B cell (primary cell): ENCODE measurements at regions not wholly inside any gene's neighbourhood (a gene's known extent, or its start where the extent isn't known, plus 50 kb on each side); places are given as distances from the start of the nearest gene placed in this dataset.

Experiments
- ATAC-seq: fragments of 200-7000 bp; cut with Tn5 transposase; one replicate; pipeline ENCODE4 v1.10.0; 2021; ENCODE audit warnings: low read depth, mild to moderate bottlenecking, moderate number of reproducible peaks, moderate library complexity
- CTCF ChIA-PET: fragments of 350-600 bp; sonication (Branson Sonifier 250); formaldehyde crosslinking; loops from one replicate; lab custom pipeline; 2021; ENCODE audit warnings: antibody characterized with exemption, inconsistent platforms; lab: Charles Lee
- POLR2A ChIA-PET: fragments of 350-600 bp; sonication (Branson Sonifier 250); formaldehyde crosslinking; loops from one replicate; lab custom pipeline; 2021; ENCODE audit warnings: antibody characterized with exemption; lab: Charles Lee
- DNase-seq: peaks from one replicate; pipeline ENCODE4 v3.0.0; 2013
- H2AFZ ChIP-seq: 2 replicates; pipeline ENCODE4 v1.6.1; 2012; ENCODE audit warnings: mild to moderate bottlenecking, low read depth, low read length; ENCODE audit not compliant: insufficient read depth, poor library complexity, severe bottlenecking
- H3K27ac ChIP-seq, 2 donors: 1 replicate in 1 of 2; 2 replicates in 1 of 2; pipeline ENCODE4 v1.5.1; 2012 to 2013; ENCODE audit warnings: low read length in 2 of 2, mild to moderate bottlenecking in 2 of 2, moderate library complexity in 1 of 2
- H3K27me3 ChIP-seq, 4 experiments: fragments of 200-600 bp in 1 of 4; sonication (generic) in 1 of 4; replicated peaks in 1 of 4; 1 replicate in 2 of 4; 2 replicates in 2 of 4; pipeline versions ENCODE4 v1.6.1 to v1.7.0; 2013 to 2016; ENCODE audit warnings: low read length in 3 of 4, mild to moderate bottlenecking in 2 of 4, mixed read lengths in 1 of 4, moderate library complexity in 1 of 4; ENCODE audit not compliant: insufficient read depth in 4 of 4, control insufficient read depth in 3 of 4; ENCODE audit errors: control extremely low read depth in 1 of 4
- H3K36me3 ChIP-seq, 2 experiments: replicated peaks in 1 of 2; 1 replicate in 1 of 2; 2 replicates in 1 of 2; pipeline versions ENCODE4 v1.6.1 to v1.7.1; 2013; ENCODE audit warnings: low read length in 1 of 2; ENCODE audit not compliant: insufficient read depth in 2 of 2, control insufficient read depth in 1 of 2; ENCODE audit errors: control extremely low read depth in 1 of 2, extremely low read depth in 1 of 2
- H3K4me1 ChIP-seq, 2 donors: fragments of 200-600 bp in 1 of 2; sonication (generic) in 1 of 2; 1 replicate in 1 of 2; 2 replicates in 1 of 2; pipeline versions ENCODE4 v1.5.1 to v1.6.1; 2013 to 2017; ENCODE audit warnings: low read length in 2 of 2; ENCODE audit not compliant: control insufficient read depth in 2 of 2, insufficient read depth in 2 of 2
- H3K4me2 ChIP-seq: replicated peaks from 2 replicates; pipeline ENCODE3; 2012; ENCODE audit warnings: mild to moderate bottlenecking, low read depth, low read length; ENCODE audit not compliant: poor library complexity, severe bottlenecking
- H3K4me3 ChIP-seq, 5 experiments: fragments of 200-600 bp in 1 of 5; sonication (generic) in 1 of 5; 1 replicate in 3 of 5; 2 replicates in 2 of 5; pipeline versions ENCODE4 v1.5.1 to v1.7.0; 2011 to 2016; ENCODE audit warnings: low read length in 4 of 5, mild to moderate bottlenecking in 4 of 5, low read depth in 2 of 5, control low read depth in 1 of 5, moderate library complexity in 1 of 5; ENCODE audit not compliant: insufficient read depth in 1 of 5; ENCODE audit errors: control extremely low read depth in 1 of 5, extremely low read depth in 1 of 5
- H3K79me2 ChIP-seq: fragments of 200-600 bp; sonication (generic); one replicate; pipeline ENCODE4 v1.6.0; 2016; ENCODE audit warnings: low read length; ENCODE audit not compliant: control insufficient read depth, insufficient read depth
- H3K9ac ChIP-seq: fragments of 200-600 bp; sonication (generic); 2 replicates; pipeline ENCODE4 v1.6.1; 2017; ENCODE audit warnings: mild to moderate bottlenecking, low read length, moderate library complexity
- H3K9me3 ChIP-seq, 3 donors: one replicate each; pipeline versions ENCODE4 v1.6.1 to v1.7.1; 2013; ENCODE audit warnings: low read length in 2 of 3; ENCODE audit not compliant: control insufficient read depth in 2 of 3, insufficient read depth in 1 of 3; ENCODE audit errors: control extremely low read depth in 1 of 3
- H4K20me1 ChIP-seq: 2 replicates; pipeline ENCODE4 v1.6.0; 2012; ENCODE audit warnings: mild to moderate bottlenecking, low read length; ENCODE audit not compliant: insufficient read depth, control insufficient read depth, poor library complexity, severe bottlenecking
- H3K27ac Mint-ChIP-seq: one replicate; pipeline ENCODE4 v1.8.0; 2021; ENCODE audit warnings: mixed read lengths
- H3K27me3 Mint-ChIP-seq: one replicate; pipeline ENCODE4 v1.8.0; 2021; ENCODE audit warnings: mixed read lengths
- H3K4me1 Mint-ChIP-seq: one replicate; pipeline ENCODE4 v1.8.0; 2021; ENCODE audit warnings: mixed read lengths
- H3K4me3 Mint-ChIP-seq: one replicate; pipeline ENCODE4 v1.8.0; 2021; ENCODE audit warnings: mixed read lengths
- H3K9me3 Mint-ChIP-seq: one replicate; pipeline ENCODE4 v1.8.0; 2022; ENCODE audit warnings: mixed read lengths; ENCODE audit not compliant: insufficient read depth
- EZH2 ChIP-seq: IDR thresholded peaks from 2 replicates; pipeline ENCODE4 v1.6.1; 2012; ENCODE audit warnings: borderline replicate concordance, low read depth, mild to moderate bottlenecking, moderate library complexity, low read length; ENCODE audit not compliant: insufficient read depth, poor library complexity, severe bottlenecking
- WGBS: methylation state at CpG from one replicate; pipeline ENCODE4 v1.1.5; 2013; ENCODE audit warnings: missing lambda C conversion rate; ENCODE audit not compliant: insufficient coverage; 5-methylcytosine and 5-hydroxymethylcytosine counted together
- intact Hi-C: fragments of 100-400 bp; cut with micrococcal nuclease; formaldehyde crosslinking; loops from one replicate; pipeline ENCODE4 v1.10.0; 2022
- TF ChIP-seq, protein P1 (sequence below): fragments of 200-600 bp; IDR thresholded peaks from one replicate; pipeline ENCODE4 v1.8.0; 2022; ENCODE audit warnings: antibody characterized with exemption, mild to moderate bottlenecking

DNA sequence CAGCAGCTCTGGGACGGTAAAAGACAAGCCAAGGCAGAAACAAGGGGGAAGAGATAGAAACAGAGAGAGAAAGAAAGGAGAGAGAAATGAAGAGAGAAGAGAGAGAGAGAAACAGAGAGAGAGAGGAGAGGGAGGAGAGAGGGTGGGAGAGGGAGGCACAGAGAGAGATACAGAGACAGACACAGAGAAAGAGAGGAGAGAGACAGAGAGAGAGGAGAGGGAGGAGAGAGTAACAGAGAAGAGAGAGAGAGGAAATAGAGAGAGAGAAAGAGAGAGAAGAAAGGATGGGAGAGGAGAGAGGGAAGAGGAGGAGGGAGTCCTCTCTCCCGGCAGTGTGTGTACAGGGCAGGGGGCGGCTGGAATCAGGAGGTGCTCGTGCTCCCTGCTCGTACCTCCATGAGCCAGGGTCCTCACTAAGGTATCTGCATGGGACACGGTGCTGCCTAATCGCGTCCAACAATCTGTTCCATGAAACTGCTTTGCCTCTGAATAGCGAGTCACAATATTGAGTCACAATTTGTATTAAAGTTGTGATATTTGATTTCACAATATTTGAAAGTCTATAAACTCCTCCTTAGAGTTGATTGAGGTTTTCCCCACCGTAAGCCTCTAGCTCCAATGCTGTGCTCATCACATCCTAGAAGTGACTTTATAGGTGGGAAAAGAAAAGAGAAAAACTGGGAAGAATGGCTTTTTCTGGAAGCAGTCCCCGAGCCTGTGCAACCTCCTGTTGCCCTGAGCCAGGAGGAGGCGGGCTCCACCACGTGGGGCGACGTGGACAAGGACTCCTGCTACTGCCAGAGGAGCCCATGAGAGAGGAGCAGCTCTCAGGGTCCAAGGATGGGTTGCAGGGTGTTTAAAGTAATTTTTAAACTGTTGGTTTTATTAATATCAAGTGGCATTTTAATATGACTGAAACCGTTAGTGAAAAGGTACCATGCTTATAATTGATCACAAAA is 81.7 kb upstream of the ARHGEF7 start:
- no peak overlapping the region for H3K4me2 ChIP-seq
- H3K4me1 ChIP-seq: no peaks in the 10 kb centered on the region
- Mint-ChIP-seq H3K9me3 (no peaks in the 10 kb centered on the region), H3K4me1 (no peaks in the 10 kb centered on the region), H3K4me3 (no peak overlapping the region), H3K27me3 (peaks cover 23% of the 10 kb centered on the region), H3K27ac (no peak overlapping the region)
- no peaks in the 10 kb centered on the region for H3K79me2 ChIP-seq
- no peaks in the 10 kb centered on the region for H4K20me1 ChIP-seq
- H3K9ac ChIP-seq: no peak overlapping the region
- intact Hi-C loops: no loop called here
- ATAC-seq: no peak
- ChIA-PET POLR2A (no interaction called here), CTCF (no interaction called here)
- no peak overlapping the region for H2AFZ ChIP-seq
- H3K36me3 ChIP-seq: no peaks in the 10 kb centered on the region
- no peak for TF ChIP-seq EZH2
- TF ChIP-seq, protein P1, sequence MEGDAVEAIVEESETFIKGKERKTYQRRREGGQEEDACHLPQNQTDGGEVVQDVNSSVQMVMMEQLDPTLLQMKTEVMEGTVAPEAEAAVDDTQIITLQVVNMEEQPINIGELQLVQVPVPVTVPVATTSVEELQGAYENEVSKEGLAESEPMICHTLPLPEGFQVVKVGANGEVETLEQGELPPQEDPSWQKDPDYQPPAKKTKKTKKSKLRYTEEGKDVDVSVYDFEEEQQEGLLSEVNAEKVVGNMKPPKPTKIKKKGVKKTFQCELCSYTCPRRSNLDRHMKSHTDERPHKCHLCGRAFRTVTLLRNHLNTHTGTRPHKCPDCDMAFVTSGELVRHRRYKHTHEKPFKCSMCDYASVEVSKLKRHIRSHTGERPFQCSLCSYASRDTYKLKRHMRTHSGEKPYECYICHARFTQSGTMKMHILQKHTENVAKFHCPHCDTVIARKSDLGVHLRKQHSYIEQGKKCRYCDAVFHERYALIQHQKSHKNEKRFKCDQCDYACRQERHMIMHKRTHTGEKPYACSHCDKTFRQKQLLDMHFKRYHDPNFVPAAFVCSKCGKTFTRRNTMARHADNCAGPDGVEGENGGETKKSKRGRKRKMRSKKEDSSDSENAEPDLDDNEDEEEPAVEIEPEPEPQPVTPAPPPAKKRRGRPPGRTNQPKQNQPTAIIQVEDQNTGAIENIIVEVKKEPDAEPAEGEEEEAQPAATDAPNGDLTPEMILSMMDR: no peak
- H3K27me3 ChIP-seq: peaks cover 0 to 4% (median 0%) of the 10 kb centered on the region in 4 experiments
- no peaks in the 10 kb centered on the region for H3K9me3 ChIP-seq
- no peak overlapping the region for H3K27ac ChIP-seq
- DNase-seq: no peak
- 76% methylated on average over 13 of the region's 16 CpGs for WGBS
- no peak overlapping the region for H3K4me3 ChIP-seq

DNA sequence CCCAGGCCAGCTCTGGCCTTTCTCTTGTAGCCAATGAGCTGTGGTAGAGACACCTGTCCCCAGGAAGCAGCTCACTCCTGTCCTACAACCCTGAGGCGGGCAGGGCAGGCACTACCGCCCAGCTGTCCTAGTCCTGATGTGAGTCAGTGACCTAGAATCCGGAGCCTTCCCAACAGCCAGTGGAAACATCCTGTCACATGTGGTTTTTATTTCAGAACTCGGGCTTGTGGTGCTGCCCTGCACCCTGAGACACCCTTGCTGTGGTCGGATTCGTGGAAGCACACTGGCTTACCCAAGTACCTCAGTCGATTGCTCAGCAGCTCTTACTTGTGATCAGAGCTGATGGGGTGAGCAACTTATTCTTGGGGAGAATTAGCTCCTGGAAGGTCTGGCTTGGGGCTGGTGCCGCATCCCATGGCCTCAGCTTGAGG is 83.6 kb upstream of the ARHGEF7 start:
- 80% methylated on average over 8 of the region's 8 CpGs for WGBS
- no peak overlapping the region for H3K4me3 Mint-ChIP-seq
- CTCF ChIA-PET: no interaction called here
- no peaks in the 10 kb centered on the region for H3K4me1 ChIP-seq
- H3K27ac ChIP-seq: no peak overlapping the region
- no peaks in the 10 kb centered on the region for H3K79me2 ChIP-seq
- POLR2A ChIA-PET: no interaction called here
- H3K4me2 ChIP-seq: no peak overlapping the region
- H4K20me1 ChIP-seq: no peaks in the 10 kb centered on the region
- peaks cover 0 to 4% (median 0%) of the 10 kb centered on the region in 4 experiments for H3K27me3 ChIP-seq
- TF ChIP-seq EZH2: no peak
- TF ChIP-seq, protein P1: no peak
- H3K4me3 ChIP-seq: no peak overlapping the region
- H3K27ac Mint-ChIP-seq: no peak overlapping the region
- DNase-seq (no peak), ATAC-seq (no peak)
- H3K4me1 Mint-ChIP-seq: no peaks in the 10 kb centered on the region
- peaks cover 10% of the 10 kb centered on the region for H3K27me3 Mint-ChIP-seq
- H3K9me3 Mint-ChIP-seq: no peaks in the 10 kb centered on the region
- H3K9ac ChIP-seq: no peak overlapping the region
- no peaks in the 10 kb centered on the region for H3K9me3 ChIP-seq
- intact Hi-C loops: no loop called here
- H2AFZ ChIP-seq: no peak overlapping the region
- H3K36me3 ChIP-seq: no peaks in the 10 kb centered on the region
